Panc1 (cell line): ENCODE measurements at regions not wholly inside any gene's neighbourhood (a gene's known extent, or its start where the extent isn't known, plus 50 kb on each side); places are given as distances from the start of the nearest gene placed in this dataset.

Experiments used
- ATAC-seq: fragments of 200-7000 bp; cut with Tn5 transposase; 2 replicates; pipeline ENCODE4 v1.9.1; 2020; ENCODE audit warnings: mild to moderate bottlenecking, moderate library complexity
- BruUV-seq: library from RNA; stranded (reverse); fragments of 400-500 nt; replicated peaks from 2 replicates; lab custom pipeline; 2021; lab: Mats Ljungman, UMichigan
- CTCF ChIA-PET: fragments of 300-600 bp; sonication (Branson Sonifier 250); formaldehyde crosslinking; loops from one replicate; lab custom pipeline; 2022; ENCODE audit warnings: antibody characterized with exemption; lab: Charles Lee
- POLR2A ChIA-PET: fragments of 300-600 bp; sonication (Branson Sonifier 250); formaldehyde crosslinking; loops from one replicate; lab custom pipeline; 2022; ENCODE audit warnings: antibody characterized with exemption; lab: Charles Lee
- DNase-seq: peaks from one replicate; pipeline ENCODE4 v3.0.0-alpha.2; 2010; ENCODE audit warnings: low read depth, low spot score
- H3K27ac ChIP-seq: 2 replicates; pipeline ENCODE4 v1.5.1; 2011; ENCODE audit warnings: mild to moderate bottlenecking, low read length, inconsistent platforms
- H3K27me3 ChIP-seq: fragments of 200-500 bp; sonication (Bioruptor generic); 2 replicates; pipeline ENCODE4 v1.6.0; 2014; ENCODE audit warnings: low read length, inconsistent platforms; ENCODE audit not compliant: control insufficient read depth, insufficient read depth
- H3K36me3 ChIP-seq: fragments of 200-500 bp; sonication (Bioruptor generic); 2 replicates; pipeline ENCODE4 v1.5.1; 2014; ENCODE audit warnings: inconsistent platforms, mild to moderate bottlenecking, low read length, moderate library complexity; ENCODE audit not compliant: control insufficient read depth, insufficient read depth
- H3K4me1 ChIP-seq: 2 replicates; pipeline ENCODE4 v1.5.1; 2011; ENCODE audit warnings: inconsistent platforms, mild to moderate bottlenecking, low read length, moderate library complexity; ENCODE audit not compliant: control insufficient read depth, insufficient read depth
- H3K4me3 ChIP-seq, 2 experiments: 2 replicates each; pipeline ENCODE4 v1.5.1; 2011 to 2012; ENCODE audit warnings: low read depth in 2 of 2, low read length in 2 of 2, mild to moderate bottlenecking in 2 of 2, inconsistent platforms in 1 of 2, moderate library complexity in 1 of 2
- H3K9me3 ChIP-seq: fragments of 200-500 bp; sonication (Bioruptor generic); 2 replicates; pipeline ENCODE4 v1.5.1; 2014; ENCODE audit warnings: low read depth, mild to moderate bottlenecking, inconsistent platforms, low read length, moderate library complexity; ENCODE audit not compliant: control insufficient read depth, insufficient read depth
- POLR2AphosphoS5 ChIP-seq: IDR thresholded peaks from 2 replicates; pipeline ENCODE4 v1.6.1; 2012; ENCODE audit warnings: mild to moderate bottlenecking, low read depth, low read length, moderate library complexity
- SIN3A ChIP-seq: IDR thresholded peaks from 2 replicates; pipeline ENCODE4 v1.6.1; 2012; ENCODE audit warnings: low read depth, mild to moderate bottlenecking, low read length, moderate library complexity, borderline replicate concordance; ENCODE audit not compliant: insufficient read depth
- TCF7L2 ChIP-seq: IDR thresholded peaks from 2 replicates; pipeline ENCODE4 v1.6.1; 2011; ENCODE audit warnings: mild to moderate bottlenecking, low read depth, low read length, inconsistent platforms
- in situ Hi-C: cut with HindIII; loops from 2 replicates; pipeline ENCODE4 v1.10.0; 2016; ENCODE audit warnings: low sequenced_read_pairs, low pct_unique_long_range_greater_than_20kb
- intact Hi-C: fragments of 100-400 bp; cut with micrococcal nuclease; formaldehyde crosslinking; loops from one replicate; pipeline ENCODE4 v1.10.0; 2022; ENCODE audit not compliant: unreplicated experiment
- TF ChIP-seq, protein P1 (sequence below): fragments of 450-650 bp; IDR thresholded peaks from 2 replicates; pipeline ENCODE4 v1.5.1; 2017; ENCODE audit warnings: mild to moderate bottlenecking
- TF ChIP-seq, protein P2 (sequence below), 2 experiments: IDR thresholded peaks; 2 replicates each; pipeline ENCODE4 v1.6.1; 2011 to 2012; ENCODE audit warnings: low read depth in 2 of 2, control low read depth in 1 of 2, low read length in 1 of 2, mild to moderate bottlenecking in 1 of 2, moderate library complexity in 1 of 2; ENCODE audit not compliant: insufficient read depth in 1 of 2

DNA sequence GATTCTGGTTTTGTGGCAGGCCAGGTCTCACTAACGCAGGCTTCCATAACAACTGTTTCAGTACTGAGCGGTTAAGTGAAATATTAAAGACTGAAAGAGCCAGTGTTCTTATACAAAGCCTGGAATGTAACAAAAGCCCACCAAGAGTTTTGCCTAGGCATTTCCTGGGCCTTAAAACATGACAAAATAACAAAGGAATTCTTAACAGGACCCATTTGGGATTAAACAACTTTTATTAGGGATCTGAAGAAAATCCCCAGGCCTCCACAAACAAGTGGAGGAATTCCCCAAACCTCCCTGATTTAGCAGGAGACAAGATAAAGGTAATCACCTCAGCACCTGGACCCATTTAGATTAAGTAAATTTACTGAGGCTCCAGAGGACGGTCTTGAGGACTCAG, 799.7 kb upstream of the SPRY2 start:
- no peak for TF ChIP-seq TCF7L2
- TF ChIP-seq, protein P1, sequence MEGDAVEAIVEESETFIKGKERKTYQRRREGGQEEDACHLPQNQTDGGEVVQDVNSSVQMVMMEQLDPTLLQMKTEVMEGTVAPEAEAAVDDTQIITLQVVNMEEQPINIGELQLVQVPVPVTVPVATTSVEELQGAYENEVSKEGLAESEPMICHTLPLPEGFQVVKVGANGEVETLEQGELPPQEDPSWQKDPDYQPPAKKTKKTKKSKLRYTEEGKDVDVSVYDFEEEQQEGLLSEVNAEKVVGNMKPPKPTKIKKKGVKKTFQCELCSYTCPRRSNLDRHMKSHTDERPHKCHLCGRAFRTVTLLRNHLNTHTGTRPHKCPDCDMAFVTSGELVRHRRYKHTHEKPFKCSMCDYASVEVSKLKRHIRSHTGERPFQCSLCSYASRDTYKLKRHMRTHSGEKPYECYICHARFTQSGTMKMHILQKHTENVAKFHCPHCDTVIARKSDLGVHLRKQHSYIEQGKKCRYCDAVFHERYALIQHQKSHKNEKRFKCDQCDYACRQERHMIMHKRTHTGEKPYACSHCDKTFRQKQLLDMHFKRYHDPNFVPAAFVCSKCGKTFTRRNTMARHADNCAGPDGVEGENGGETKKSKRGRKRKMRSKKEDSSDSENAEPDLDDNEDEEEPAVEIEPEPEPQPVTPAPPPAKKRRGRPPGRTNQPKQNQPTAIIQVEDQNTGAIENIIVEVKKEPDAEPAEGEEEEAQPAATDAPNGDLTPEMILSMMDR = no peak
- no peak for TF ChIP-seq POLR2AphosphoS5
- no peak for TF ChIP-seq SIN3A
- TF ChIP-seq, protein P2, sequence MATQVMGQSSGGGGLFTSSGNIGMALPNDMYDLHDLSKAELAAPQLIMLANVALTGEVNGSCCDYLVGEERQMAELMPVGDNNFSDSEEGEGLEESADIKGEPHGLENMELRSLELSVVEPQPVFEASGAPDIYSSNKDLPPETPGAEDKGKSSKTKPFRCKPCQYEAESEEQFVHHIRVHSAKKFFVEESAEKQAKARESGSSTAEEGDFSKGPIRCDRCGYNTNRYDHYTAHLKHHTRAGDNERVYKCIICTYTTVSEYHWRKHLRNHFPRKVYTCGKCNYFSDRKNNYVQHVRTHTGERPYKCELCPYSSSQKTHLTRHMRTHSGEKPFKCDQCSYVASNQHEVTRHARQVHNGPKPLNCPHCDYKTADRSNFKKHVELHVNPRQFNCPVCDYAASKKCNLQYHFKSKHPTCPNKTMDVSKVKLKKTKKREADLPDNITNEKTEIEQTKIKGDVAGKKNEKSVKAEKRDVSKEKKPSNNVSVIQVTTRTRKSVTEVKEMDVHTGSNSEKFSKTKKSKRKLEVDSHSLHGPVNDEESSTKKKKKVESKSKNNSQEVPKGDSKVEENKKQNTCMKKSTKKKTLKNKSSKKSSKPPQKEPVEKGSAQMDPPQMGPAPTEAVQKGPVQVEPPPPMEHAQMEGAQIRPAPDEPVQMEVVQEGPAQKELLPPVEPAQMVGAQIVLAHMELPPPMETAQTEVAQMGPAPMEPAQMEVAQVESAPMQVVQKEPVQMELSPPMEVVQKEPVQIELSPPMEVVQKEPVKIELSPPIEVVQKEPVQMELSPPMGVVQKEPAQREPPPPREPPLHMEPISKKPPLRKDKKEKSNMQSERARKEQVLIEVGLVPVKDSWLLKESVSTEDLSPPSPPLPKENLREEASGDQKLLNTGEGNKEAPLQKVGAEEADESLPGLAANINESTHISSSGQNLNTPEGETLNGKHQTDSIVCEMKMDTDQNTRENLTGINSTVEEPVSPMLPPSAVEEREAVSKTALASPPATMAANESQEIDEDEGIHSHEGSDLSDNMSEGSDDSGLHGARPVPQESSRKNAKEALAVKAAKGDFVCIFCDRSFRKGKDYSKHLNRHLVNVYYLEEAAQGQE (IDR thresholded peaks at IDR 0.05; ENCODE audit: insufficient read depth in 1 of 2, low read depth in 2 of 2, low read length in 1 of 2) = no peak
- ChIA-PET CTCF (no interaction called here), POLR2A (no interaction called here)
- in situ Hi-C loops = no loop called here
- DNase-seq = no peak
- no TSS peak for BruUV-seq
- Histone ChIP-seq H3K9me3 (no peaks in the 10 kb centered on the region), H3K27ac (no peak overlapping the region), H3K4me1 (no peaks in the 10 kb centered on the region), H3K4me3 (no peak overlapping the region), H3K36me3 (no peaks in the 10 kb centered on the region), H3K27me3 (no peaks in the 10 kb centered on the region)
- intact Hi-C loops = no loop called here
- ATAC-seq = no peak

DNA sequence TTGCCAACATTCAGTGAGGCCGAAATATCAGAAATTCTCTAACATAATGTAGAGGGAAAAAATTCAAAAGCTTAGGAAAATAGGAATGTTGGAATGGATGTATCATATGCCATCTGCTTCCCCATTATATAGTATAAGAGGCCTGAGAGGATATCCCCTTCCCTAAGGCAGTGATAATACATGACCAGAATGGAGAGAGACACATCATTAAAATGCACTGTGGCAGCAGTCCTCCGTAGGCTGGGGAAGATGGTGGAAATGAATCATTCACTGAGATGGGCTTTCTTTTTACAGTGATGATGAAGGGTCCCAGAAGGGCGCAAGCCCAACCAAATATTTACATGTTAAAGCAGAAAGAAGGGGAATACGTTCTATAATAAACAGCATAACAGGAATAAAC, 799.1 kb upstream of the SPRY2 start:
- no peak for DNase-seq
- ChIA-PET CTCF (no interaction called here), POLR2A (no interaction called here)
- in situ Hi-C loops = no loop called here
- TF ChIP-seq TCF7L2 (no peak), SIN3A (no peak), POLR2AphosphoS5 (no peak)
- TF ChIP-seq, protein P2 (IDR thresholded peaks at IDR 0.05; ENCODE audit: insufficient read depth in 1 of 2, low read depth in 2 of 2, low read length in 1 of 2) = no peak
- TF ChIP-seq, protein P1 = no peak
- no peak overlapping the region for H3K27ac ChIP-seq
- no peaks in the 10 kb centered on the region for H3K4me1 ChIP-seq
- H3K36me3 ChIP-seq = no peaks in the 10 kb centered on the region
- H3K4me3 ChIP-seq = no peak overlapping the region
- no TSS peak for BruUV-seq
- no peaks in the 10 kb centered on the region for H3K9me3 ChIP-seq
- no peak for ATAC-seq
- no peaks in the 10 kb centered on the region for H3K27me3 ChIP-seq
- intact Hi-C loops = no loop called here
